SU-DHL-6 (cell line): ENCODE measurements at regions not wholly inside any gene's neighbourhood (a gene's known extent, or its start where the extent isn't known, plus 50 kb on each side); places are given as distances from the start of the nearest gene placed in this dataset.
"Not testable (repeated sequence)": the region's sequence is repeated elsewhere in the genome, so short reads cannot be mapped to it uniquely, and the experiment has no call there.

ENCODE experiments used
- H2AFZ ChIP-seq: fragments of 200-600 bp; sonication (generic); 2 replicates; pipeline ENCODE4 v1.6.1; 2014; ENCODE audit warnings: low read depth, mild to moderate bottlenecking, moderate library complexity, mixed read lengths, antibody characterized with exemption, low read length; ENCODE audit not compliant: severe bottlenecking
- H3F3A ChIP-seq: fragments of 200-600 bp; shearing (Covaris generic); 2 replicates; pipeline ENCODE4 v1.6.0; 2016; ENCODE audit warnings: antibody characterized with exemption, mild to moderate bottlenecking; ENCODE audit not compliant: insufficient read depth
- H3K27ac ChIP-seq: fragments of 200-600 bp; sonication (generic); 2 replicates; pipeline ENCODE4 v1.5.1; 2016; ENCODE audit warnings: low read depth, mild to moderate bottlenecking, low read length, moderate library complexity, mixed read lengths
- H3K27me3 ChIP-seq: fragments of 200-600 bp; sonication (generic), shearing (Covaris generic); 2 replicates; pipeline ENCODE4 v1.6.0; 2014; ENCODE audit warnings: mild to moderate bottlenecking, low read length
- H3K36me3 ChIP-seq: fragments of 200-600 bp; sonication (generic); 2 replicates; pipeline ENCODE4 v1.6.1; 2014; ENCODE audit warnings: mild to moderate bottlenecking, low read length, mixed read lengths
- H3K4me2 ChIP-seq: fragments of 300-600, 200-600 bp; shearing (Covaris generic), sonication (generic); 2 replicates; pipeline ENCODE4 v1.6.0; 2014; ENCODE audit warnings: low read length, low read depth, mild to moderate bottlenecking; ENCODE audit not compliant: poor library complexity, severe bottlenecking
- H3K4me3 ChIP-seq: fragments of 200-600 bp; sonication (generic); 2 replicates; pipeline ENCODE4 v1.5.1; 2014; ENCODE audit warnings: antibody characterized with exemption, low read length, mild to moderate bottlenecking, mixed read lengths; ENCODE audit not compliant: insufficient read depth, poor library complexity, severe bottlenecking
- H3K79me2 ChIP-seq: fragments of 200-600 bp; sonication (generic); 2 replicates; pipeline ENCODE4 v1.6.1; 2014; ENCODE audit warnings: mild to moderate bottlenecking, low read length, moderate library complexity; ENCODE audit not compliant: insufficient read depth
- H3K9ac ChIP-seq: fragments of 200-600 bp; sonication (generic); 2 replicates; pipeline ENCODE4 v1.7.0; 2014; ENCODE audit warnings: mild to moderate bottlenecking, low read length
- H3K9me2 ChIP-seq: fragments of 200-600 bp; sonication (generic); replicated peaks from 2 replicates; pipeline ENCODE4 v1.6.1; 2014; ENCODE audit warnings: low read length; ENCODE audit not compliant: insufficient read depth
- H3K9me3 ChIP-seq: fragments of 200-600 bp; sonication (generic); 2 replicates; pipeline ENCODE4 v1.6.1; 2014; ENCODE audit warnings: low read length, mixed read lengths; ENCODE audit not compliant: insufficient read depth
- H4K20me1 ChIP-seq: fragments of 200-600 bp; sonication (generic); 2 replicates; pipeline ENCODE4 v1.6.1; 2014; ENCODE audit warnings: low read depth, mild to moderate bottlenecking, antibody characterized with exemption, low read length, moderate library complexity, mixed read lengths
- CTCF ChIP-seq: fragments of 200-600 bp; sonication (generic); IDR thresholded peaks from one replicate; pipeline ENCODE4 v1.5.1; 2017; ENCODE audit warnings: antibody characterized with exemption, mild to moderate bottlenecking, low read length, moderate library complexity; ENCODE audit not compliant: insufficient read depth, poor library complexity, severe bottlenecking
- EZH2phosphoT487 ChIP-seq: fragments of 200-600 bp; sonication (generic), shearing (Covaris generic); conservative IDR thresholded peaks from 2 replicates; pipeline ENCODE4 v1.6.1; 2018; ENCODE audit warnings: mild to moderate bottlenecking, antibody characterized with exemption, low read length, moderate library complexity, mixed read lengths

GRCh38 chr4:17436047-17436749, 75.7 kb downstream of the QDPR start:
- H2AFZ ChIP-seq, H3K79me2 ChIP-seq, H3K27ac ChIP-seq, H3K36me3 ChIP-seq, H3K9me2 ChIP-seq, H3K4me3 ChIP-seq, H4K20me1 ChIP-seq, H3F3A ChIP-seq, H3K4me2 ChIP-seq, H3K9ac ChIP-seq, H3K27me3 ChIP-seq, H3K9me3 ChIP-seq: not testable (repeated sequence)

- no peak for TF ChIP-seq CTCF
- TF ChIP-seq EZH2phosphoT487: no peak
- Histone ChIP-seq H3K9ac (no peak overlapping the region), H3K4me2 (no peak overlapping the region), H3K9me2 (no peaks in the 10 kb centered on the region), H3F3A (no peaks in the 10 kb centered on the region), H4K20me1 (no peaks in the 10 kb centered on the region), H3K9me3 (no peaks in the 10 kb centered on the region), H3K36me3 (no peaks in the 10 kb centered on the region), H3K4me3 (no peak overlapping the region), H2AFZ (no peak overlapping the region), H3K27ac (no peak overlapping the region), H3K79me2 (no peaks in the 10 kb centered on the region), H3K27me3 (no peaks in the 10 kb centered on the region)
Observed at GRCh38 chr4:17433827-17434226, 78.1 kb downstream of the QDPR start.

- Histone ChIP-seq H3K4me2 (no peak overlapping the region), H3K27ac (no peak overlapping the region), H4K20me1 (no peaks in the 10 kb centered on the region), H3F3A (no peaks in the 10 kb centered on the region), H3K9ac (no peak overlapping the region), H2AFZ (no peak overlapping the region), H3K27me3 (no peaks in the 10 kb centered on the region), H3K4me3 (no peak overlapping the region), H3K79me2 (no peaks in the 10 kb centered on the region), H3K9me2 (no peaks in the 10 kb centered on the region), H3K9me3 (no peaks in the 10 kb centered on the region), H3K36me3 (no peaks in the 10 kb centered on the region)
- TF ChIP-seq CTCF (no peak), EZH2phosphoT487 (no peak)
Observed at GRCh38 chr4:17427991-17428390, 83.9 kb downstream of the QDPR start.

GRCh38 chr4:17426222-17426621, 85.7 kb downstream of the QDPR start:
- H3K27me3 ChIP-seq: no peaks in the 10 kb centered on the region
- H3K79me2 ChIP-seq: no peaks in the 10 kb centered on the region
- no peak overlapping the region for H3K4me3 ChIP-seq
- H3F3A ChIP-seq: no peaks in the 10 kb centered on the region
- H3K9me3 ChIP-seq: no peaks in the 10 kb centered on the region
- H3K27ac ChIP-seq: no peak overlapping the region
- H3K9me2 ChIP-seq: no peaks in the 10 kb centered on the region
- H2AFZ ChIP-seq: no peak overlapping the region
- H4K20me1 ChIP-seq: no peaks in the 10 kb centered on the region
- no peaks in the 10 kb centered on the region for H3K36me3 ChIP-seq
- H3K4me2 ChIP-seq: no peak overlapping the region
- TF ChIP-seq EZH2phosphoT487: no peak
- TF ChIP-seq CTCF: no peak
- no peak overlapping the region for H3K9ac ChIP-seq
